Esophagus muscularis mucosa (tissue), 4 donors: ENCODE measurements at regions not wholly inside any gene's neighbourhood (a gene's known extent, or its start where the extent isn't known, plus 50 kb on each side); places are given as distances from the start of the nearest gene placed in this dataset.
"Not testable (repeated sequence)": the region's sequence is repeated elsewhere in the genome, so short reads cannot be mapped to it uniquely, and the experiment has no call there.

Experiments used
- DNase-seq: peaks from one replicate; pipeline ENCODE4 v3.0.0-alpha.2; 2017; ENCODE audit errors: extremely low spot score
- H3K27ac ChIP-seq, 4 donors: fragments of 200-600 bp; sonication (generic); replicated peaks in 1 of 4; 1 replicate in 3 of 4; 2 replicates in 1 of 4; pipeline ENCODE4 v1.5.1; 2016 to 2019; ENCODE audit warnings: mild to moderate bottlenecking in 1 of 4
- H3K27me3 ChIP-seq, 4 donors: fragments of 200-600 bp; sonication (generic); one replicate each; pipeline versions ENCODE4 v1.5.1 to v1.6.0; 2016 to 2019
- H3K36me3 ChIP-seq, 4 donors: fragments of 200-600 bp; sonication (generic); one replicate each; pipeline ENCODE4 v1.5.1; 2016 to 2019
- H3K4me1 ChIP-seq, 4 donors: fragments of 200-600 bp; sonication (generic); one replicate each; pipeline ENCODE4 v1.5.1; 2016 to 2019
- H3K4me3 ChIP-seq, 4 donors: fragments of 200-600 bp; sonication (generic); 1 replicate in 2 of 4; 2 replicates in 2 of 4; pipeline ENCODE4 v1.5.1; 2016 to 2019; ENCODE audit warnings: mild to moderate bottlenecking in 4 of 4, moderate library complexity in 1 of 4
- H3K9me3 ChIP-seq, 4 donors: fragments of 200-600 bp; sonication (generic); 1 replicate in 3 of 4; 2 replicates in 1 of 4; pipeline ENCODE4 v1.5.1; 2016 to 2019
- EP300 ChIP-seq: sonication (generic); formaldehyde crosslinking; IDR thresholded peaks from one replicate; pipeline ENCODE4 v1.6.1; 2017; ENCODE audit warnings: antibody characterized with exemption
- POLR2A ChIP-seq: fragments of 450-650 bp; IDR thresholded peaks from one replicate; pipeline ENCODE4 v1.6.1; 2017; ENCODE audit warnings: antibody characterized with exemption, moderate library complexity, mild to moderate bottlenecking, low read depth
- POLR2AphosphoS5 ChIP-seq, 2 donors: sonication (generic); formaldehyde crosslinking; IDR thresholded peaks; one replicate each; pipeline ENCODE4 v1.6.1; 2017; ENCODE audit warnings: antibody characterized with exemption in 2 of 2
- WGBS: methylation state at CpG from one replicate; pipeline ENCODE4 v1.1.5; 2018; 5-methylcytosine and 5-hydroxymethylcytosine counted together
- intact Hi-C: fragments of 100-400 bp; cut with DNase I; formaldehyde crosslinking; loops from one replicate; pipeline ENCODE4 v1.15.1; 2023
- TF ChIP-seq, protein P1 (sequence below), 3 experiments: fragments of 200-600 bp in 2 of 3; fragments of 450-650 bp in 1 of 3; sonication (generic) in 2 of 3; IDR thresholded peaks; one replicate each; pipeline ENCODE4 v1.5.1; 2017 to 2019; ENCODE audit warnings: antibody characterized with exemption in 3 of 3, mild to moderate bottlenecking in 2 of 3, moderate library complexity in 1 of 3

DNA sequence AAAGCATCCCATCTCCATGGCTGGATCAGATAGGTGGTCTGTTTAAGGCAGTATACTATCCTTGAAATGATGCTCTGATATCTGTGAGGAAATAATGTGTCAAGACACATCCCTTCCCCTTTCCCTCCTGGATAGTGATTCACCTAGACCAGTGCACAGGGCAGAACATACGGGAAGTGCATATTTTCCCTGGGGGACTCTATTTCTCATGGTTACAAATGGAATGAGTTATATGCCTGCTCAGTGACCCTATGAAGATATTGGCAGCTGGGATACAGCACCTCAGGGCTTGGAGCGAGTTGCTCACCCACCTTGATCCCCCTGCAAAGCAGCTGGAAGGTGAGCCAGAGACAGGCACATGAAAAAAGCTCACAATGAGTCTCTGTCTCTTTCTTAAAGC is 67.5 kb upstream of the PRL start:
- H3K4me3 ChIP-seq, result no peak overlapping the region
- TF ChIP-seq, protein P1, sequence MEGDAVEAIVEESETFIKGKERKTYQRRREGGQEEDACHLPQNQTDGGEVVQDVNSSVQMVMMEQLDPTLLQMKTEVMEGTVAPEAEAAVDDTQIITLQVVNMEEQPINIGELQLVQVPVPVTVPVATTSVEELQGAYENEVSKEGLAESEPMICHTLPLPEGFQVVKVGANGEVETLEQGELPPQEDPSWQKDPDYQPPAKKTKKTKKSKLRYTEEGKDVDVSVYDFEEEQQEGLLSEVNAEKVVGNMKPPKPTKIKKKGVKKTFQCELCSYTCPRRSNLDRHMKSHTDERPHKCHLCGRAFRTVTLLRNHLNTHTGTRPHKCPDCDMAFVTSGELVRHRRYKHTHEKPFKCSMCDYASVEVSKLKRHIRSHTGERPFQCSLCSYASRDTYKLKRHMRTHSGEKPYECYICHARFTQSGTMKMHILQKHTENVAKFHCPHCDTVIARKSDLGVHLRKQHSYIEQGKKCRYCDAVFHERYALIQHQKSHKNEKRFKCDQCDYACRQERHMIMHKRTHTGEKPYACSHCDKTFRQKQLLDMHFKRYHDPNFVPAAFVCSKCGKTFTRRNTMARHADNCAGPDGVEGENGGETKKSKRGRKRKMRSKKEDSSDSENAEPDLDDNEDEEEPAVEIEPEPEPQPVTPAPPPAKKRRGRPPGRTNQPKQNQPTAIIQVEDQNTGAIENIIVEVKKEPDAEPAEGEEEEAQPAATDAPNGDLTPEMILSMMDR (IDR thresholded peaks at IDR 0.05), result no peak
- TF ChIP-seq EP300 (no peak), POLR2A (no peak), POLR2AphosphoS5 (IDR thresholded peaks at IDR 0.05) (no peak)

GRCh38 chr6:22366214-22366613 is 69.4 kb upstream of the PRL start:
- H3K9me3 ChIP-seq, result peaks cover 0 to 6% (median 0%) of the 10 kb centered on the region in 4 donors
- H3K36me3 ChIP-seq, result no peaks in the 10 kb centered on the region
- no peak overlapping the region for H3K4me3 ChIP-seq
- no peak for TF ChIP-seq EP300
- TF ChIP-seq, protein P1 (IDR thresholded peaks at IDR 0.05), result no peak
- TF ChIP-seq POLR2A, result no peak
- no peak for TF ChIP-seq POLR2AphosphoS5 (IDR thresholded peaks at IDR 0.05)
- no peak for DNase-seq
- H3K27me3 ChIP-seq, result no peaks in the 10 kb centered on the region
- H3K27ac ChIP-seq, result no peak overlapping the region
- H3K4me1 ChIP-seq, result peaks cover 0 to 11% (median 4%) of the 10 kb centered on the region in 4 donors
- WGBS, result 68% methylated on average over 4 of the region's 4 CpGs
- intact Hi-C loops, result no loop called here

More for the DNA sequence above, 67.5 kb upstream of the PRL start:
- 85% methylated on average over 2 of the region's 2 CpGs for WGBS
- Histone ChIP-seq H3K27ac (no peak overlapping the region), H3K9me3 (peaks cover 0 to 6% (median 0%) of the 10 kb centered on the region in 4 donors), H3K4me1 (peaks cover 0 to 11% (median 4%) of the 10 kb centered on the region in 4 donors), H3K36me3 (no peaks in the 10 kb centered on the region), H3K27me3 (no peaks in the 10 kb centered on the region)
- DNase-seq, result no peak
- intact Hi-C loops, result no loop called here

GRCh38 chr6:22367346-22367745 is 70.5 kb upstream of the PRL start:
- H3K4me1 ChIP-seq, result peaks cover 0 to 11% (median 4%) of the 10 kb centered on the region in 4 donors
- TF ChIP-seq, protein P1 (IDR thresholded peaks at IDR 0.05), result no peak
- no peak for TF ChIP-seq POLR2A
- TF ChIP-seq EP300, result no peak
- no peak for TF ChIP-seq POLR2AphosphoS5 (IDR thresholded peaks at IDR 0.05)
- no peak overlapping the region for H3K27ac ChIP-seq
- H3K4me3 ChIP-seq, result no peak overlapping the region
- 83% methylated on average over 1 of the region's 1 CpG for WGBS
- no peaks in the 10 kb centered on the region for H3K27me3 ChIP-seq
- H3K9me3 ChIP-seq, result no peaks in the 10 kb centered on the region
- H3K36me3 ChIP-seq, result no peaks in the 10 kb centered on the region
- intact Hi-C loops, result no loop called here
- DNase-seq, result no peak

DNA sequence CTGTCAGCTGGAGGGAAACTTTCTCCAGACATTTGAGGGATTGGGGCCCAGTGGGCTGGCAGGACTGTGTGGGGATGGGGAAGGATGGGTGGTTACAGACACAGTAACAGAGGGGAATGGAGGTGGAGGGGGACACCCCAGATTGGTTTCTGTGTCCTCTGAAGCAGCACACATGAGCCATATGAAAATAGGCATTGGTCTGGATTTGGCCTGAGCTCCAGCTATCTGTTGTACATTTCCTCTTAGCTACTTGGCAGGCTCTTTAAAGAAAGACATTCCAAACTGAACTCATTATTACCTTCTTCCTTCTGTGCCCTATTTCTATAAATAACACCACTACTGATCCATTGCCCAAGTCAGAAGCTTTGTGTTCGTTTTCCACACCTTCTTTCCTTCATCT is 72.0 kb upstream of the PRL start:
- Histone ChIP-seq H3K27me3 (no peaks in the 10 kb centered on the region), H3K36me3 (no peaks in the 10 kb centered on the region), H3K4me3 (no peak overlapping the region), H3K4me1 (peaks cover 0 to 8% (median 4%) of the 10 kb centered on the region in 4 donors), H3K27ac (no peak overlapping the region), H3K9me3 (no peaks in the 10 kb centered on the region)
- TF ChIP-seq POLR2AphosphoS5 (IDR thresholded peaks at IDR 0.05) (no peak), EP300 (no peak), POLR2A (no peak)
- TF ChIP-seq, protein P1 (IDR thresholded peaks at IDR 0.05), result no peak
- WGBS, result 33% methylated on average over 1 of the region's 1 CpG
- no peak for DNase-seq
- intact Hi-C loops, result no loop called here

DNA sequence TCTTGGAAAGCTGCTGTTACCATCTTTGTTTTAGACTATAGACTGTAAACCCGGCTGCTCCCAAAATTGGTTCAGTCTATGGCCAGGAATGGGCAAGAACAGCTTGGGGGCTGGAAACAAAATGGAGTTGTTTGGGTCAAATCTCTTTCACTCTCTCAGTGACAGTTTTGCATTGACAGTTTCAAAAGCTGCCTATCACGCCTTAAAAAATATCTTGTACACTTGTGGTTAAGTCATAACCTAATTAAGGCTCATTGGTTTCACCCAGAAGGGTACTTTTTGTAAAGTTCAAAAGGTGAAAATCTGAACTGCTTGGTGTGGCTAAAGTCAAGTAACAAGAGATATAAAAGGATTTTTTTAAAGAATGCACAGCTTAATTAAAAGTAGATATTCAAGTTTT is 76.1 kb upstream of the PRL start:
- peaks cover 0 to 8% (median 3%) of the 10 kb centered on the region in 4 donors for H3K4me1 ChIP-seq
- intact Hi-C loops, result no loop called here
- H3K36me3 ChIP-seq, result no peaks in the 10 kb centered on the region
- 93% methylated on average over 2 of the region's 2 CpGs for WGBS
- H3K27ac ChIP-seq, result no peak overlapping the region
- DNase-seq, result no peak
- no peaks in the 10 kb centered on the region for H3K9me3 ChIP-seq
- no peaks in the 10 kb centered on the region for H3K27me3 ChIP-seq
- TF ChIP-seq, protein P1 (IDR thresholded peaks at IDR 0.05), result no peak
- TF ChIP-seq POLR2A, result no peak
- TF ChIP-seq POLR2AphosphoS5 (IDR thresholded peaks at IDR 0.05), result no peak
- no peak for TF ChIP-seq EP300
- no peak overlapping the region for H3K4me3 ChIP-seq

DNA sequence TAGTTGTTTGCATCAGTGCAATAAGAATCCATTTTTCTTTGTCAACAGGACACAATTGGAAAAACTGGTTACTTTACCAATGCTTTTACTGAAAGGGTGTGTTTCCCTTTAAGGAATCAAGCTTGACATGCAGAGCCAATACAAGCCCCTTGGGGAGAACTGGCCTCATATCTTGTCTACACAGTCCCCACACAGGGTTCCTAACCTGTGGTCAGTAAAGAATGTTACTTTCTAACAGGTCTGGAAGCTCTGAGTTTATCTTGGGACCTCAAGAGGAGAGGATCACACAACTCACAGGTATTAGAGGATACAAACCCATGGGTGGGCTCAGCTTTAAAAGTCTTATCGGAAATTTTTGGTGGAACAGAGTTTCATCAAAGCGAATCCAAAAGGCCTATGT is 78.1 kb upstream of the PRL start:
- DNase-seq, result not testable (repeated sequence)

GRCh38 chr6:22376293-22376692 is 79.5 kb upstream of the PRL start:
- H3K27me3 ChIP-seq, H3K27ac ChIP-seq, H3K9me3 ChIP-seq, H3K4me1 ChIP-seq, H3K36me3 ChIP-seq, DNase-seq, intact Hi-C loops, H3K4me3 ChIP-seq: not testable (repeated sequence)

More for the DNA sequence above, 78.1 kb upstream of the PRL start:
- 95% methylated on average over 2 of the region's 2 CpGs for WGBS
- H3K9me3 ChIP-seq, H3K4me3 ChIP-seq, H3K36me3 ChIP-seq, H3K27ac ChIP-seq, intact Hi-C loops, H3K27me3 ChIP-seq, H3K4me1 ChIP-seq: not testable (repeated sequence)
